GM18498 (cell line): ENCODE measurements at regions not wholly inside any gene's neighbourhood (a gene's known extent, or its start where the extent isn't known, plus 50 kb on each side); places are given as distances from the start of the nearest gene placed in this dataset.
"Not testable (repeated sequence)": the region's sequence is repeated elsewhere in the genome, so short reads cannot be mapped to it uniquely, and the experiment has no call there.

Experiments used
- ATAC-seq: cut with Tn5 transposase; IDR thresholded peaks from one replicate; pipeline ENCODE4 v1.9.1; 2021; ENCODE audit warnings: mild to moderate bottlenecking, moderate library complexity; ENCODE audit not compliant: unreplicated experiment

- ATAC-seq = no peak
Measured at GRCh38 chr1:163973586-163973985, 585.4 kb upstream of the PBX1 start.

GRCh38 chr1:163974120-163974519 is 584.9 kb upstream of the PBX1 start:
- no peak for ATAC-seq

GRCh38 chr1:163980394-163980793 is 578.6 kb upstream of the PBX1 start:
- ATAC-seq = no peak

- no peak for ATAC-seq
Measured at GRCh38 chr1:163981500-163982030, 577.4 kb upstream of the PBX1 start.

GRCh38 chr1:163983097-163983496 is 575.9 kb upstream of the PBX1 start:
- ATAC-seq = no peak

GRCh38 chr1:163985700-163986099 is 573.3 kb upstream of the PBX1 start:
- ATAC-seq = no peak

GRCh38 chr1:163999131-163999530 is 559.9 kb upstream of the PBX1 start:
- no peak for ATAC-seq

GRCh38 chr1:164006186-164006585 is 552.8 kb upstream of the PBX1 start:
- ATAC-seq = not testable (repeated sequence)

- no peak for ATAC-seq
Measured at GRCh38 chr1:164006621-164007020, 552.4 kb upstream of the PBX1 start.

GRCh38 chr1:164017239-164017638 is 541.7 kb upstream of the PBX1 start:
- ATAC-seq = no peak

GRCh38 chr1:164020391-164020790 is 538.6 kb upstream of the PBX1 start:
- no peak for ATAC-seq

- no peak for ATAC-seq
Measured at GRCh38 chr1:164021813-164022212, 537.2 kb upstream of the PBX1 start.

- no peak for ATAC-seq
Measured at GRCh38 chr1:164033782-164034181, 525.2 kb upstream of the PBX1 start.

GRCh38 chr1:164040754-164041153 is 518.2 kb upstream of the PBX1 start:
- ATAC-seq = no peak

- ATAC-seq = no peak
Measured at GRCh38 chr1:164051782-164052181, 507.2 kb upstream of the PBX1 start.

- no peak for ATAC-seq
Measured at GRCh38 chr1:164054331-164054730, 504.7 kb upstream of the PBX1 start.

- ATAC-seq = no peak
Measured at GRCh38 chr1:164058198-164058597, 500.8 kb upstream of the PBX1 start.

- ATAC-seq = no peak
Measured at GRCh38 chr1:164061528-164061927, 497.5 kb upstream of the PBX1 start.

- no peak for ATAC-seq
Measured at GRCh38 chr1:164064501-164064900, 494.5 kb upstream of the PBX1 start.

- no peak for ATAC-seq
Measured at GRCh38 chr1:164071288-164071687, 487.7 kb upstream of the PBX1 start.

- no peak for ATAC-seq
Measured at GRCh38 chr1:164086832-164087231, 472.2 kb upstream of the PBX1 start.

GRCh38 chr1:164087906-164088453 is 471.0 kb upstream of the PBX1 start:
- ATAC-seq = no peak
